PC-9 (cell line): ENCODE measurements at regions not wholly inside any gene's neighbourhood (a gene's known extent, or its start where the extent isn't known, plus 50 kb on each side); places are given as distances from the start of the nearest gene placed in this dataset.

Experiments used
- BruUV-seq: library from RNA; stranded (reverse); fragments of 400-500 nt; replicated peaks from 2 replicates; lab custom pipeline; 2021; lab: Mats Ljungman, UMichigan
- CTCF ChIA-PET: fragments of 300-600 bp; sonication (Branson Sonifier 250); formaldehyde crosslinking; loops from one replicate; lab custom pipeline; 2022; ENCODE audit warnings: antibody characterized with exemption; lab: Charles Lee
- POLR2A ChIA-PET: fragments of 300-600 bp; sonication (Branson Sonifier 250); formaldehyde crosslinking; loops from one replicate; lab custom pipeline; 2022; ENCODE audit warnings: antibody characterized with exemption; ENCODE audit not compliant: unreplicated experiment; lab: Charles Lee
- DNase-seq, 2 experiments: peaks; one replicate each; pipeline versions ENCODE4 v3.0.0 to v3.0.0-alpha.2; 2015 to 2022; ENCODE audit warnings: mixed read lengths in 1 of 2
- H2AFZ ChIP-seq: fragments of 200-600 bp; sonication (generic); 2 replicates; pipeline ENCODE4 v1.8.1; 2017; ENCODE audit warnings: antibody characterized with exemption
- H3F3A ChIP-seq: fragments of 200-600 bp; sonication (generic); 2 replicates; pipeline ENCODE4 v1.8.1; 2017; ENCODE audit warnings: antibody characterized with exemption, mild to moderate bottlenecking, low read depth; ENCODE audit not compliant: insufficient read depth
- H3K27ac ChIP-seq: fragments of 200-600 bp; sonication (generic); 2 replicates; pipeline ENCODE4 v1.6.1; 2016; ENCODE audit warnings: mixed run types
- H3K27me3 ChIP-seq: fragments of 200-600 bp; sonication (generic); 2 replicates; pipeline ENCODE4 v1.6.1; 2016; ENCODE audit warnings: low read depth, mixed run types; ENCODE audit not compliant: insufficient read depth
- H3K36me3 ChIP-seq: fragments of 200-600 bp; sonication (generic); 2 replicates; pipeline ENCODE4 v1.6.1; 2016; ENCODE audit warnings: low read depth, mixed run types
- H3K4me1 ChIP-seq: fragments of 200-600 bp; sonication (generic); replicated peaks from 2 replicates; pipeline ENCODE4 v1.6.1; 2016; ENCODE audit warnings: mixed run types; ENCODE audit not compliant: insufficient read depth
- H3K4me2 ChIP-seq: fragments of 200-600 bp; sonication (generic); 2 replicates; pipeline ENCODE4 v1.6.1; 2017; ENCODE audit warnings: mixed run types
- H3K4me3 ChIP-seq: fragments of 200-600 bp; sonication (generic); 2 replicates; pipeline ENCODE4 v1.6.1; 2016; ENCODE audit warnings: mixed run types
- H3K79me2 ChIP-seq: fragments of 200-600 bp; sonication (generic); 2 replicates; pipeline ENCODE4 v1.6.1; 2017; ENCODE audit warnings: low read depth, mixed run types
- H3K9me2 ChIP-seq: fragments of 200-600 bp; sonication (generic); 2 replicates; pipeline ENCODE4 v1.8.1; 2017; ENCODE audit warnings: mild to moderate bottlenecking; ENCODE audit not compliant: insufficient read depth
- H3K9me3 ChIP-seq: fragments of 200-600 bp; sonication (generic); 2 replicates; pipeline ENCODE4 v1.8.1; 2016; ENCODE audit warnings: low read depth; ENCODE audit not compliant: insufficient read depth
- H4K20me1 ChIP-seq: fragments of 200-600 bp; sonication (generic); 2 replicates; pipeline ENCODE4 v1.8.1; 2017; ENCODE audit not compliant: insufficient read depth
- EZH2 ChIP-seq: fragments of 200-600 bp; sonication (generic); IDR thresholded peaks from 2 replicates; pipeline ENCODE4 v1.8.0; 2017; ENCODE audit warnings: antibody characterized with exemption, low read depth
- intact Hi-C: fragments of 100-400 bp; cut with micrococcal nuclease; formaldehyde crosslinking; loops from one replicate; pipeline ENCODE4 v1.10.0; 2022; ENCODE audit not compliant: unreplicated experiment
- TF ChIP-seq, protein P1 (sequence below): fragments of 200-600 bp; sonication (generic); conservative IDR thresholded peaks from 2 replicates; pipeline ENCODE4 v1.6.1; 2017; ENCODE audit warnings: mixed run types, antibody characterized with exemption, mild to moderate bottlenecking, moderate library complexity

DNA sequence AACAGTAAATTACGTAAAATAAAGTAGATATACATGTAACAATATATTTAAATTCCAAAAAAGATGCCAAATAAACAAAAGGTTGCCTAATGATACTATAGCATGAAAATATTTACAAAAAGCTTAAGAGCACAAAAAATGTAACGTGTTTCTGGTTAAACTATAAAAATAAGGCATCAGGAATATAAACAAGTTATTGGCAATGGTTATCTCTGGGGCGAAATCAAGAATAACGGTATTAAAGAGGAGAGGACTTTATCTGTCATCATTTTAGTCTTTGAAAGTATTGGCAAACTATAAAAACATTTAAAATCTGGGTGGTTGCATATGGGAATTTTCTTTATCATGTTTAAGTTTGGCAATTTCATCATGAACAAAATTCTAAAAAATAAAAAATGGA, 1599.2 kb downstream of the MAT2B start:
- DNase-seq, result no peak
- BruUV-seq, result no TSS peak
- intact Hi-C loops, result no loop called here
- H3K9me2 ChIP-seq, result no peaks in the 10 kb centered on the region
- no peaks in the 10 kb centered on the region for H3F3A ChIP-seq
- H3K4me2 ChIP-seq, result no peak overlapping the region
- H3K9me3 ChIP-seq, result no peaks in the 10 kb centered on the region
- ChIA-PET POLR2A (no interaction called here), CTCF (no interaction called here)
- H3K27me3 ChIP-seq, result no peaks in the 10 kb centered on the region
- no peaks in the 10 kb centered on the region for H4K20me1 ChIP-seq
- no peak overlapping the region for H3K27ac ChIP-seq
- no peak overlapping the region for H3K4me3 ChIP-seq
- no peaks in the 10 kb centered on the region for H3K79me2 ChIP-seq
- TF ChIP-seq EZH2, result no peak
- TF ChIP-seq, protein P1, sequence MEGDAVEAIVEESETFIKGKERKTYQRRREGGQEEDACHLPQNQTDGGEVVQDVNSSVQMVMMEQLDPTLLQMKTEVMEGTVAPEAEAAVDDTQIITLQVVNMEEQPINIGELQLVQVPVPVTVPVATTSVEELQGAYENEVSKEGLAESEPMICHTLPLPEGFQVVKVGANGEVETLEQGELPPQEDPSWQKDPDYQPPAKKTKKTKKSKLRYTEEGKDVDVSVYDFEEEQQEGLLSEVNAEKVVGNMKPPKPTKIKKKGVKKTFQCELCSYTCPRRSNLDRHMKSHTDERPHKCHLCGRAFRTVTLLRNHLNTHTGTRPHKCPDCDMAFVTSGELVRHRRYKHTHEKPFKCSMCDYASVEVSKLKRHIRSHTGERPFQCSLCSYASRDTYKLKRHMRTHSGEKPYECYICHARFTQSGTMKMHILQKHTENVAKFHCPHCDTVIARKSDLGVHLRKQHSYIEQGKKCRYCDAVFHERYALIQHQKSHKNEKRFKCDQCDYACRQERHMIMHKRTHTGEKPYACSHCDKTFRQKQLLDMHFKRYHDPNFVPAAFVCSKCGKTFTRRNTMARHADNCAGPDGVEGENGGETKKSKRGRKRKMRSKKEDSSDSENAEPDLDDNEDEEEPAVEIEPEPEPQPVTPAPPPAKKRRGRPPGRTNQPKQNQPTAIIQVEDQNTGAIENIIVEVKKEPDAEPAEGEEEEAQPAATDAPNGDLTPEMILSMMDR, result no peak
- H3K36me3 ChIP-seq, result no peaks in the 10 kb centered on the region
- no peak overlapping the region for H2AFZ ChIP-seq
- H3K4me1 ChIP-seq, result no peaks in the 10 kb centered on the region

DNA sequence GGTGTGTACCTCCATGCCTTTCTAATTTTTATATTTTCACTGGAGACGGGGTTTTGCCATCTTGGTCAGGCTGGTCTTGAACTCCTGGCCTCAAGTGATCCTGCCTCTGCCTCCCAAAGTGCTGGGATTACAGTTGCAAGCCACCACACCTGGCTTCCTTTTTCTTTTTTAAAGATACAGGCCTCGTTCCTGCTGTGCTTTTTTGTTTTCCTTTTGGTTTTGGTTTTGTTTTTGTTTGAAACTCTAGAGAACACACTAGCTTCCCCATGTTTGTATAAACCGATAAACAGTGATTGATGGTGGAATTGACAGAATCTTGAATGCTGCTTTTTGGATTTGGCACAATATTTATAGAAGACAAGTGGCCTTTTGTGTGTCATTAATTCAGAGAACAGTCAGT, 1603.4 kb downstream of the MAT2B start:
- CTCF ChIA-PET, result no interaction called here

DNA sequence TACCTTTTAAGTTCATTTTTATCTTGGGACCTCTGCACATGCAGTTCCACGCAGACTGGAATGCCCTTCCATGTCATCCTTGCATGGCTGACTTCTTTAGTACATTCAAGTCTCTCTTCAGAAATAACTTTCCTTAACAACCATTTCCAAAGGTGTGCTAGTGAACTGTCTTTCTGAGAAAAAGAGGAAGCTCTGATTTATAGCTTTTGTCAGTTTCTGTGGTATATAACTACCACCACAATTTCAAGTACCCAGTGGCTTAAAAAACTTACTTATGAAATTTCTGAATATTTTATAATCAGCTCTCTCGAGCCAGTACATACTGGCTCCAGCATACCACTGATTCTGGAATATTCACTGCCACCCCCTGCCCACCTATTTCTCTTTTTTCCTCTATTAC, 1613.8 kb downstream of the MAT2B start:
- Histone ChIP-seq H3K27me3 (no peaks in the 10 kb centered on the region), H3F3A (no peaks in the 10 kb centered on the region), H3K4me1 (no peaks in the 10 kb centered on the region), H3K4me3 (no peak overlapping the region), H4K20me1 (no peaks in the 10 kb centered on the region; the same call in 1 of the 2 replicates), H2AFZ (no peak overlapping the region), H3K9me3 (no peaks in the 10 kb centered on the region), H3K4me2 (no peak overlapping the region), H3K79me2 (no peaks in the 10 kb centered on the region), H3K27ac (no peak overlapping the region), H3K36me3 (no peaks in the 10 kb centered on the region), H3K9me2 (no peaks in the 10 kb centered on the region)
- CTCF ChIA-PET, result no interaction called here
- no peak for TF ChIP-seq EZH2
- TF ChIP-seq, protein P1, result no peak
- no peak for DNase-seq
- BruUV-seq, result no TSS peak
- intact Hi-C loops, result no loop called here
- POLR2A ChIA-PET, result no interaction called here

More for the DNA sequence above, 1603.4 kb downstream of the MAT2B start:
- Histone ChIP-seq H2AFZ (no peak overlapping the region), H3K9me2 (no peaks in the 10 kb centered on the region), H4K20me1 (no peaks in the 10 kb centered on the region; the same call in 1 of the 2 replicates), H3K4me2 (no peak overlapping the region), H3K4me3 (no peak overlapping the region), H3F3A (no peaks in the 10 kb centered on the region), H3K9me3 (no peaks in the 10 kb centered on the region), H3K36me3 (no peaks in the 10 kb centered on the region), H3K79me2 (no peaks in the 10 kb centered on the region), H3K27me3 (no peaks in the 10 kb centered on the region), H3K27ac (no peak overlapping the region), H3K4me1 (no peaks in the 10 kb centered on the region)
- POLR2A ChIA-PET, result no interaction called here
- no TSS peak for BruUV-seq
- no peak for TF ChIP-seq EZH2
- TF ChIP-seq, protein P1, result no peak
- intact Hi-C loops, result no loop called here
- no peak for DNase-seq
